Right lobe of liver (tissue), 4 donors: ENCODE measurements at regions not wholly inside any gene's neighbourhood (a gene's known extent, or its start where the extent isn't known, plus 50 kb on each side); places are given as distances from the start of the nearest gene placed in this dataset.

Source experiments
- POLR2A ChIP-seq: fragments of 450-650 bp; IDR thresholded peaks from one replicate; pipeline ENCODE4 v1.6.1; 2017; ENCODE audit warnings: antibody characterized with exemption, mild to moderate bottlenecking
- TF ChIP-seq, protein P1 (sequence below), 4 donors: fragments of 200-600 bp in 3 of 4; fragments of 450-650 bp in 1 of 4; IDR thresholded peaks; one replicate each; pipeline versions ENCODE4 v1.5.1 to v1.8.0; 2016 to 2022; ENCODE audit warnings: antibody characterized with exemption in 4 of 4, mild to moderate bottlenecking in 2 of 4
- donor health status: DM: no; HTN: no; CAD: no.
- donor health status: DM: no; HTN: no; CAD: no.
- donor health status: DM: no; HTN: yes; CAD: no.

DNA sequence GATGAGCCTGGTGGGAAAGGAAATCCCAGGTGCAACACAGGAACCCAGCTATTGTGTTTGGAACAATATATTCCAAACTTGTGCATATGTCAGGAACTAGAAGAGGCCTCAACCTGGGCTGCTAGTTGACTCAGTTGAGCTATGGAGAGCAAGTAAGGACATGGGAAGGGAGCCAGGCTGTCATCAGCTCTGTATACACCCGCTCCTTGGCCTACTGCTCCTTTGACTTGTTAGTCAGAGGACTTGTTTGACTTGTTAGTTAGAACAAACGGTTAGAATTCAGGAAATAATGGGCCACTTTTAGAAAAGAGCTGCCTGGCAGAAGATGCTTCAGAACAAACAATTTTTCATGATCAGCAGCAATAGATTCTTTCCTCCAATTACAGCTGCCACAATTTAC, 76.4 kb downstream of the CBLL2 start:
- TF ChIP-seq, protein P1, sequence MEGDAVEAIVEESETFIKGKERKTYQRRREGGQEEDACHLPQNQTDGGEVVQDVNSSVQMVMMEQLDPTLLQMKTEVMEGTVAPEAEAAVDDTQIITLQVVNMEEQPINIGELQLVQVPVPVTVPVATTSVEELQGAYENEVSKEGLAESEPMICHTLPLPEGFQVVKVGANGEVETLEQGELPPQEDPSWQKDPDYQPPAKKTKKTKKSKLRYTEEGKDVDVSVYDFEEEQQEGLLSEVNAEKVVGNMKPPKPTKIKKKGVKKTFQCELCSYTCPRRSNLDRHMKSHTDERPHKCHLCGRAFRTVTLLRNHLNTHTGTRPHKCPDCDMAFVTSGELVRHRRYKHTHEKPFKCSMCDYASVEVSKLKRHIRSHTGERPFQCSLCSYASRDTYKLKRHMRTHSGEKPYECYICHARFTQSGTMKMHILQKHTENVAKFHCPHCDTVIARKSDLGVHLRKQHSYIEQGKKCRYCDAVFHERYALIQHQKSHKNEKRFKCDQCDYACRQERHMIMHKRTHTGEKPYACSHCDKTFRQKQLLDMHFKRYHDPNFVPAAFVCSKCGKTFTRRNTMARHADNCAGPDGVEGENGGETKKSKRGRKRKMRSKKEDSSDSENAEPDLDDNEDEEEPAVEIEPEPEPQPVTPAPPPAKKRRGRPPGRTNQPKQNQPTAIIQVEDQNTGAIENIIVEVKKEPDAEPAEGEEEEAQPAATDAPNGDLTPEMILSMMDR (IDR thresholded peaks at IDR 0.05): no peak
- no peak for TF ChIP-seq POLR2A
